ENCODE measurements at regions not wholly inside any gene's neighbourhood (a gene's known extent, or its start where the extent isn't known, plus 50 kb on each side); places are given as distances from the start of the nearest gene placed in this dataset.

DNA sequence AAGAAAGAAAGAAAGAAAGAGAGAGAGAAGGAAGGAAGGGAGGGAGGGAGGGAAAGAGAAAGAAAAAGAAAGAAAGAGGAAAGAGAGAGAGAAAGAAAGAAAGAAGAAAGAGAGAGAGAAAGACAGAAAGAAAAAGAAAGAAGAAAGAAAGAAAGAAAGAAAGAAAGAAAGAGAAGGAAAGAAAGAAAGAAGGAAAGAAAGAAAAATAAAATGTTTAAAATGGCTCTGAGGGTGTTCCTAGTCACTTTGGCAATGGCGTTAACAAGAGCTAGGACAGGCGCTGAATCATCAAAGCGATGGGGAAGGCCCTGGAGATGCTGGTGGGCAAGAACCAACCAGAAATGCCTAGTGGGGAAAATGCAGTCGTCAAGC, 77.8 kb upstream of the GPC1 start:
- TF ChIP-seq, protein P1, sequence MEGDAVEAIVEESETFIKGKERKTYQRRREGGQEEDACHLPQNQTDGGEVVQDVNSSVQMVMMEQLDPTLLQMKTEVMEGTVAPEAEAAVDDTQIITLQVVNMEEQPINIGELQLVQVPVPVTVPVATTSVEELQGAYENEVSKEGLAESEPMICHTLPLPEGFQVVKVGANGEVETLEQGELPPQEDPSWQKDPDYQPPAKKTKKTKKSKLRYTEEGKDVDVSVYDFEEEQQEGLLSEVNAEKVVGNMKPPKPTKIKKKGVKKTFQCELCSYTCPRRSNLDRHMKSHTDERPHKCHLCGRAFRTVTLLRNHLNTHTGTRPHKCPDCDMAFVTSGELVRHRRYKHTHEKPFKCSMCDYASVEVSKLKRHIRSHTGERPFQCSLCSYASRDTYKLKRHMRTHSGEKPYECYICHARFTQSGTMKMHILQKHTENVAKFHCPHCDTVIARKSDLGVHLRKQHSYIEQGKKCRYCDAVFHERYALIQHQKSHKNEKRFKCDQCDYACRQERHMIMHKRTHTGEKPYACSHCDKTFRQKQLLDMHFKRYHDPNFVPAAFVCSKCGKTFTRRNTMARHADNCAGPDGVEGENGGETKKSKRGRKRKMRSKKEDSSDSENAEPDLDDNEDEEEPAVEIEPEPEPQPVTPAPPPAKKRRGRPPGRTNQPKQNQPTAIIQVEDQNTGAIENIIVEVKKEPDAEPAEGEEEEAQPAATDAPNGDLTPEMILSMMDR (conservative IDR thresholded peaks at IDR 0.05; ENCODE audit: low read depth, low read length): no peak
- no peak for TF ChIP-seq EZH2 (IDR thresholded peaks at IDR 0.05; ENCODE audit: borderline replicate concordance, low read depth, low read length, poor library complexity, severe bottlenecking)

Data from A673 (cell line).